H1 (cell line): ENCODE measurements at regions not wholly inside any gene's neighbourhood (a gene's known extent, or its start where the extent isn't known, plus 50 kb on each side); places are given as distances from the start of the nearest gene placed in this dataset.

Experiments
- CTCF ChIA-PET: fragments of 300-600 bp; sonication (Branson Sonifier 250); formaldehyde crosslinking; loops from one replicate; lab custom pipeline; 2021; ENCODE audit not compliant: partially characterized antibody; lab: Charles Lee
- POLR2A ChIA-PET: fragments of 300-600 bp; sonication (Branson Sonifier 250); formaldehyde crosslinking; loops from one replicate; lab custom pipeline; 2021; ENCODE audit warnings: inconsistent platforms; ENCODE audit not compliant: partially characterized antibody; lab: Charles Lee
- DNase-seq, 2 experiments: peaks; one replicate each; pipeline versions ENCODE4 v3.0.0 to v3.0.0-alpha.2; 2010 to 2022; ENCODE audit warnings: low spot score in 2 of 2, low read depth in 1 of 2, mixed read lengths in 1 of 2
- FAIRE-seq: peaks from 2 replicates; lab custom pipeline; 2011; peaks lifted over from hg19 to GRCh38; lab: Jason Lieb, UNC
- H2AFZ ChIP-seq: 2 replicates; pipeline ENCODE4 v1.8.1; 2012; ENCODE audit warnings: low read length, inconsistent platforms
- H2AK5ac ChIP-seq: 2 replicates; pipeline ENCODE4 v1.6.1; 2013; ENCODE audit warnings: low read depth, low read length
- H2BK120ac ChIP-seq: replicated peaks from 2 replicates; pipeline ENCODE3; 2013; ENCODE audit warnings: low read depth, low read length, inconsistent platforms
- H2BK12ac ChIP-seq: 2 replicates; pipeline ENCODE4 v1.6.1; 2013; ENCODE audit warnings: low read depth, low read length
- H2BK15ac ChIP-seq: 2 replicates; pipeline ENCODE4 v1.6.1; 2013; ENCODE audit warnings: low read length
- H2BK20ac ChIP-seq: 2 replicates; pipeline ENCODE4 v1.6.1; 2013; ENCODE audit warnings: low read length
- H2BK5ac ChIP-seq: 2 replicates; pipeline ENCODE4 v1.6.1; 2013; ENCODE audit warnings: low read depth, low read length
- H3K14ac ChIP-seq: 2 replicates; pipeline ENCODE4 v1.6.1; 2013; ENCODE audit warnings: inconsistent platforms; ENCODE audit not compliant: insufficient read length
- H3K18ac ChIP-seq: 2 replicates; pipeline ENCODE4 v1.6.1; 2013; ENCODE audit warnings: low read length; ENCODE audit errors: extremely low read depth
- H3K23ac ChIP-seq: 2 replicates; pipeline ENCODE4 v1.6.1; 2013; ENCODE audit warnings: inconsistent platforms; ENCODE audit not compliant: insufficient read length
- H3K23me2 ChIP-seq: 2 replicates; pipeline ENCODE4 v1.6.1; 2013; ENCODE audit warnings: low read depth, low read length
- H3K27ac ChIP-seq: 2 replicates; pipeline ENCODE4 v1.6.1; 2011; ENCODE audit warnings: low read depth, low read length, inconsistent platforms
- H3K27me3 ChIP-seq, 4 experiments: replicated peaks in 1 of 4; 1 replicate in 1 of 4; 2 replicates in 3 of 4; pipeline versions ENCODE4 v1.6.1 to v1.8.1; 2011 to 2013; ENCODE audit warnings: low read length in 3 of 4, mild to moderate bottlenecking in 3 of 4, inconsistent platforms in 2 of 4, mixed read lengths in 2 of 4, moderate library complexity in 1 of 4; ENCODE audit not compliant: control insufficient read depth in 3 of 4, insufficient read depth in 3 of 4; ENCODE audit errors: extremely low read depth in 1 of 4
- H3K36me3 ChIP-seq, 4 experiments: 2 replicates each; pipeline versions ENCODE4 v1.6.1 to v1.8.1; 2011 to 2013; ENCODE audit warnings: mild to moderate bottlenecking in 4 of 4, low read length in 3 of 4, moderate library complexity in 2 of 4, control low read depth in 1 of 4, inconsistent platforms in 1 of 4; ENCODE audit not compliant: insufficient read depth in 4 of 4, control insufficient read depth in 2 of 4
- H3K4ac ChIP-seq: replicated peaks from 2 replicates; pipeline ENCODE3; 2013; ENCODE audit warnings: low read length, low read depth, mixed read lengths, inconsistent platforms; ENCODE audit not compliant: insufficient read length
- H3K4me1 ChIP-seq, 4 experiments: replicated peaks in 1 of 4; 1 replicate in 1 of 4; 2 replicates in 3 of 4; pipeline versions ENCODE4 v1.6.1 to v1.8.1; 2011 to 2013; ENCODE audit warnings: low read length in 3 of 4, inconsistent platforms in 2 of 4, mixed read lengths in 1 of 4; ENCODE audit not compliant: insufficient read depth in 4 of 4, control insufficient read depth in 3 of 4
- H3K4me2 ChIP-seq, 2 experiments: 2 replicates each; pipeline versions ENCODE4 v1.6.1 to v1.8.1; 2011 to 2013; ENCODE audit warnings: low read depth in 2 of 2, low read length in 2 of 2, control low read depth in 1 of 2, inconsistent platforms in 1 of 2, mild to moderate bottlenecking in 1 of 2; ENCODE audit not compliant: insufficient read depth in 1 of 2
- H3K4me3 ChIP-seq, 4 experiments: fragments of 200-600, 300-600 bp in 1 of 4; sonication (generic), shearing (Covaris generic), sonication (Bioruptor Twin) in 1 of 4; 2 replicates each; pipeline versions ENCODE4 v1.5.1 to v1.8.1; 2011 to 2016; ENCODE audit warnings: low read length in 4 of 4, low read depth in 3 of 4, control low read depth in 2 of 4, inconsistent platforms in 2 of 4, mild to moderate bottlenecking in 2 of 4, mixed read lengths in 1 of 4, moderate library complexity in 1 of 4; ENCODE audit not compliant: insufficient read depth in 2 of 4; ENCODE audit errors: extremely low read depth in 1 of 4
- H3K56ac ChIP-seq: replicated peaks from 2 replicates; pipeline ENCODE3; 2013; ENCODE audit warnings: low read depth, mild to moderate bottlenecking, mixed read lengths, low read length, inconsistent platforms; ENCODE audit not compliant: insufficient read length
- H3K79me1 ChIP-seq: 2 replicates; pipeline ENCODE4 v1.6.1; 2013; ENCODE audit warnings: low read depth, low read length, control low read depth
- H3K79me2 ChIP-seq, 2 experiments: 2 replicates each; pipeline versions ENCODE4 v1.6.1 to v1.8.1; 2012 to 2013; ENCODE audit warnings: low read length in 2 of 2, mild to moderate bottlenecking in 2 of 2, inconsistent platforms in 1 of 2; ENCODE audit not compliant: insufficient read depth in 2 of 2, control insufficient read depth in 1 of 2
- H3K9ac ChIP-seq, 4 experiments: replicated peaks in 1 of 4; 1 replicate in 1 of 4; 2 replicates in 3 of 4; pipeline versions ENCODE4 v1.6.1 to v1.8.1; 2011 to 2013; ENCODE audit warnings: low read depth in 3 of 4, low read length in 3 of 4, control low read depth in 2 of 4, mild to moderate bottlenecking in 2 of 4, moderate library complexity in 2 of 4, inconsistent platforms in 1 of 4; ENCODE audit errors: extremely low read depth in 1 of 4
- H3K9me3 ChIP-seq, 2 experiments: 2 replicates each; pipeline versions ENCODE4 v1.6.1 to v1.8.1; 2012 to 2013; ENCODE audit warnings: mild to moderate bottlenecking in 2 of 2, moderate library complexity in 2 of 2, control low read depth in 1 of 2, inconsistent platforms in 1 of 2, low read depth in 1 of 2, low read length in 1 of 2, mixed read lengths in 1 of 2; ENCODE audit not compliant: insufficient read depth in 2 of 2
- H4K20me1 ChIP-seq, 2 experiments: replicated peaks in 1 of 2; 2 replicates each; pipeline versions ENCODE3 to v1.8.1; 2011 to 2013; ENCODE audit warnings: inconsistent platforms in 2 of 2, low read length in 2 of 2, mild to moderate bottlenecking in 1 of 2; ENCODE audit not compliant: insufficient read depth in 2 of 2, control insufficient read depth in 1 of 2
- H4K5ac ChIP-seq: 2 replicates; pipeline ENCODE4 v1.6.1; 2013; ENCODE audit warnings: low read length, low read depth, mixed read lengths, inconsistent platforms; ENCODE audit not compliant: insufficient read length
- H4K8ac ChIP-seq: 2 replicates; pipeline ENCODE4 v1.8.0; 2013; ENCODE audit warnings: mild to moderate bottlenecking, moderate library complexity, low read length, inconsistent platforms; ENCODE audit not compliant: insufficient read depth; ENCODE audit errors: extremely low read depth
- H4K91ac ChIP-seq: replicated peaks from 2 replicates; pipeline ENCODE3; 2013; ENCODE audit warnings: low read length, mixed read lengths, inconsistent platforms; ENCODE audit not compliant: insufficient read length
- YY1 ChIP-seq: IDR thresholded peaks from 2 replicates; pipeline ENCODE4 v1.6.1; 2011; ENCODE audit warnings: low read depth, mild to moderate bottlenecking, low read length
- WGBS, 2 experiments: shearing (Covaris generic) in 1 of 2; methylation state at CpG; one replicate each; pipeline versions ENCODE4 v1.1.6 to v1.1.7; 2013 to 2015; ENCODE audit warnings: low lambda C conversion rate in 2 of 2, mixed read lengths in 2 of 2, inconsistent platforms in 1 of 2, low coverage in 1 of 2, missing lambda C conversion rate in 1 of 2; ENCODE audit not compliant: insufficient replicate concordance in 2 of 2, insufficient coverage in 1 of 2, insufficient read length in 1 of 2; ENCODE audit errors: extremely low coverage in 1 of 2, missing lambda C conversion rate in 1 of 2; 5-methylcytosine and 5-hydroxymethylcytosine counted together

- FAIRE-seq, result no peak
- CTCF ChIA-PET, result interaction anchor here (0.7 kb wide), 1 partner anchor 1576 kb away, joined by 3 read pairs; no protein-coding TSS in a partner anchor
Observed at GRCh38 chr7:20896996-20897395, 110.3 kb upstream of the SP8 start.

More at GRCh38 chr7:20896996-20897395, 110.3 kb upstream of the SP8 start:
- no peaks in the 10 kb centered on the region for H3K79me2 ChIP-seq
- no peak overlapping the region for H2BK120ac ChIP-seq
- no peak overlapping the region for H3K9ac ChIP-seq
- H4K8ac ChIP-seq, result no peak overlapping the region
- no peak overlapping the region for H4K5ac ChIP-seq
- no peak overlapping the region for H2BK5ac ChIP-seq
- no peaks in the 10 kb centered on the region for H4K20me1 ChIP-seq
- H3K27ac ChIP-seq, result no peak overlapping the region
- H3K4me2 ChIP-seq, result no peak overlapping the region
- H2AK5ac ChIP-seq, result no peak overlapping the region
- H3K23ac ChIP-seq, result no peak overlapping the region
- peaks cover 0 to 4% of the 10 kb centered on the region in 2 experiments; a peak in 1 of 4 replicates for H3K9me3 ChIP-seq
- H3K79me1 ChIP-seq, result no peaks in the 10 kb centered on the region
- WGBS, 2 experiments, result 88% methylated on average over 2 of the region's 2 CpGs; no CpG with 5 or more reads in 1 of the 2 experiments
- H2BK12ac ChIP-seq, result no peak overlapping the region
- no peak overlapping the region for H3K4ac ChIP-seq
- no peak for TF ChIP-seq YY1
- TF ChIP-seq, all 59 proteins: peak for 0
- Histone ChIP-seq H3K14ac (no peak overlapping the region), H3K4me1 (no peaks in the 10 kb centered on the region), H3K18ac (no peak overlapping the region), H4K91ac (no peak overlapping the region), H3K56ac (no peak overlapping the region), H2BK15ac (no peak overlapping the region), H2AFZ (no peak overlapping the region), H3K36me3 (no peaks in the 10 kb centered on the region; a peak in 1 of 8 replicates), H3K4me3 (no peak overlapping the region), H3K23me2 (no peaks in the 10 kb centered on the region), H2BK20ac (no peak overlapping the region), H3K27me3 (no peaks in the 10 kb centered on the region)
- POLR2A ChIA-PET, result no interaction called here
- DNase-seq, result no peak
